ENCODE measurements at regions not wholly inside any gene's neighbourhood (a gene's known extent, or its start where the extent isn't known, plus 50 kb on each side); places are given as distances from the start of the nearest gene placed in this dataset.

DNA sequence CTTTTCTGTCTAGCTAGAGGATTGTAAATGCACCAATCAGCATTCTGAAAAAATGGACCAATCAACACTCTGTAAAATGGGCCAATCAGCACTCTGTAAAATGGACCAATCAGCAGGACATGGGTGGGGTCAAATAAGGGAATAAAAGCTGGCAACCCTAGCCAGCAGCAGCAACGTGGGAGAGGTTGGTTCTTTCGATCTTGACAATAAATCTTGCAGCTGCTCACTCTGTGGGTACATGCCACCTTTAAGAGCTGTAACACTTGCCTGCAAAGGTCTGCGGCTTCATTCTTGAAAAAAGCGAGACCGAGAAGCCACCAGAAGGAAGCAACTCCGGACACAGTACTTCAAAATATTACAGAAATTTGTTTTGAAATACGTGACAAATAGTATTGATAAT, 424.6 kb upstream of the CDH9 start:
- TF ChIP-seq, protein P1, sequence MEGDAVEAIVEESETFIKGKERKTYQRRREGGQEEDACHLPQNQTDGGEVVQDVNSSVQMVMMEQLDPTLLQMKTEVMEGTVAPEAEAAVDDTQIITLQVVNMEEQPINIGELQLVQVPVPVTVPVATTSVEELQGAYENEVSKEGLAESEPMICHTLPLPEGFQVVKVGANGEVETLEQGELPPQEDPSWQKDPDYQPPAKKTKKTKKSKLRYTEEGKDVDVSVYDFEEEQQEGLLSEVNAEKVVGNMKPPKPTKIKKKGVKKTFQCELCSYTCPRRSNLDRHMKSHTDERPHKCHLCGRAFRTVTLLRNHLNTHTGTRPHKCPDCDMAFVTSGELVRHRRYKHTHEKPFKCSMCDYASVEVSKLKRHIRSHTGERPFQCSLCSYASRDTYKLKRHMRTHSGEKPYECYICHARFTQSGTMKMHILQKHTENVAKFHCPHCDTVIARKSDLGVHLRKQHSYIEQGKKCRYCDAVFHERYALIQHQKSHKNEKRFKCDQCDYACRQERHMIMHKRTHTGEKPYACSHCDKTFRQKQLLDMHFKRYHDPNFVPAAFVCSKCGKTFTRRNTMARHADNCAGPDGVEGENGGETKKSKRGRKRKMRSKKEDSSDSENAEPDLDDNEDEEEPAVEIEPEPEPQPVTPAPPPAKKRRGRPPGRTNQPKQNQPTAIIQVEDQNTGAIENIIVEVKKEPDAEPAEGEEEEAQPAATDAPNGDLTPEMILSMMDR (IDR thresholded peaks at IDR 0.05; ENCODE audit: low read depth, low read length, poor library complexity, severe bottlenecking) = no peak
- no peak for TF ChIP-seq EZH2phosphoT487 (IDR thresholded peaks at IDR 0.05; ENCODE audit: borderline replicate concordance, low read length)
